Lower leg skin (tissue), 3 donors: ENCODE measurements at regions not wholly inside any gene's neighbourhood (a gene's known extent, or its start where the extent isn't known, plus 50 kb on each side); places are given as distances from the start of the nearest gene placed in this dataset.

Experiments used
- POLR2A ChIP-seq, 2 donors: fragments of 450-650 bp; IDR thresholded peaks; one replicate each; pipeline ENCODE4 v1.6.1; 2016 to 2017; ENCODE audit warnings: antibody characterized with exemption in 2 of 2, mild to moderate bottlenecking in 1 of 2, moderate library complexity in 1 of 2
- TF ChIP-seq, protein P1 (sequence below), 3 donors: fragments of 450-650 bp; IDR thresholded peaks; one replicate each; pipeline ENCODE4 v1.5.1; 2016; ENCODE audit warnings: antibody characterized with exemption in 3 of 3, mild to moderate bottlenecking in 3 of 3, moderate library complexity in 2 of 3

DNA sequence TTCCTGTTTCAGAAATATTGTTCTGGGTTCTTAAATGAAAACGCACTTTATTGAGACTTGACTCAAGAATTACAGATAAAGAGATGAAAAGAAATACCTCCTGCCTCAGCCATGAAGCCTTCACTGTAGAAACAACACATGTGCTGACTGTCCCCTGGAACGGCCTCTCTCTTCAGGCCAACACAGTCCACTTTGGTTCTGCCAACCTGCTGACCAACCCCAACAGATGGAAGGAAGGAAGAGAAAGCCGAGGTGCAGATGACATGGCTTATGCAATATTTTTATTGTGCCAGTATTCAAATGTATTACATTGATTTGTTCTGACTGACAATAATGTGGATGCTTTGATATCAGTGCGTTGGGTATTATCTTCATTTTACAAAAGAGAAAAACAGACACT is 171.0 kb downstream of the CPEB2 start:
- TF ChIP-seq, protein P1, sequence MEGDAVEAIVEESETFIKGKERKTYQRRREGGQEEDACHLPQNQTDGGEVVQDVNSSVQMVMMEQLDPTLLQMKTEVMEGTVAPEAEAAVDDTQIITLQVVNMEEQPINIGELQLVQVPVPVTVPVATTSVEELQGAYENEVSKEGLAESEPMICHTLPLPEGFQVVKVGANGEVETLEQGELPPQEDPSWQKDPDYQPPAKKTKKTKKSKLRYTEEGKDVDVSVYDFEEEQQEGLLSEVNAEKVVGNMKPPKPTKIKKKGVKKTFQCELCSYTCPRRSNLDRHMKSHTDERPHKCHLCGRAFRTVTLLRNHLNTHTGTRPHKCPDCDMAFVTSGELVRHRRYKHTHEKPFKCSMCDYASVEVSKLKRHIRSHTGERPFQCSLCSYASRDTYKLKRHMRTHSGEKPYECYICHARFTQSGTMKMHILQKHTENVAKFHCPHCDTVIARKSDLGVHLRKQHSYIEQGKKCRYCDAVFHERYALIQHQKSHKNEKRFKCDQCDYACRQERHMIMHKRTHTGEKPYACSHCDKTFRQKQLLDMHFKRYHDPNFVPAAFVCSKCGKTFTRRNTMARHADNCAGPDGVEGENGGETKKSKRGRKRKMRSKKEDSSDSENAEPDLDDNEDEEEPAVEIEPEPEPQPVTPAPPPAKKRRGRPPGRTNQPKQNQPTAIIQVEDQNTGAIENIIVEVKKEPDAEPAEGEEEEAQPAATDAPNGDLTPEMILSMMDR (IDR thresholded peaks at IDR 0.05), result no peak
- TF ChIP-seq POLR2A (IDR thresholded peaks at IDR 0.05), result no peak
